Activated CD8-positive, alpha-beta memory T cell treated with anti-CD3 and anti-CD28 coated beads for 1 hour (primary cell): ENCODE measurements at regions not wholly inside any gene's neighbourhood (a gene's known extent, or its start where the extent isn't known, plus 50 kb on each side); places are given as distances from the start of the nearest gene placed in this dataset.
"Not testable (repeated sequence)": the region's sequence is repeated elsewhere in the genome, so short reads cannot be mapped to it uniquely, and the experiment has no call there.

Experiments used
- DNase-seq, 2 donors: peaks; one replicate each; pipeline ENCODE4 v3.0.0-alpha.2; 2020; ENCODE audit warnings: low read depth in 1 of 2; ENCODE audit errors: extremely low read depth in 1 of 2

- no peak for DNase-seq
Measured at GRCh38 chr6:11387707-11388430, 149.7 kb upstream of the TMEM170B start.

- no peak for DNase-seq
Measured at GRCh38 chr6:11386726-11387125, 150.8 kb upstream of the TMEM170B start.

GRCh38 chr6:11386323-11386722 lies 151.2 kb upstream of the TMEM170B start:
- DNase-seq = no peak

GRCh38 chr6:11384531-11385309 lies 152.3 kb upstream of the NEDD9 start:
- DNase-seq = no peak

- peak; percentile 32 to 39 for DNase-seq
Measured at GRCh38 chr6:11381801-11382513, 149.5 kb upstream of the NEDD9 start.

- DNase-seq = no peak
Measured at GRCh38 chr6:11380969-11381744, 148.7 kb upstream of the NEDD9 start.

- no peak for DNase-seq
Measured at GRCh38 chr6:11380549-11380948, 148.1 kb upstream of the NEDD9 start.

GRCh38 chr6:11379805-11380204 lies 147.3 kb upstream of the NEDD9 start:
- no peak for DNase-seq

- no peak for DNase-seq
Measured at GRCh38 chr6:11378639-11379038, 146.2 kb upstream of the NEDD9 start.

- DNase-seq = no peak
Measured at GRCh38 chr6:11374036-11375010, 141.9 kb upstream of the NEDD9 start.

GRCh38 chr6:11373208-11373607 lies 140.7 kb upstream of the NEDD9 start:
- DNase-seq = no peak

- not testable (repeated sequence) for DNase-seq
Measured at GRCh38 chr6:11372186-11372790, 139.8 kb upstream of the NEDD9 start.

- DNase-seq = no peak
Measured at GRCh38 chr6:11370191-11371018, 137.9 kb upstream of the NEDD9 start.

- no peak for DNase-seq
Measured at GRCh38 chr6:11368760-11369159, 136.3 kb upstream of the NEDD9 start.

- no peak for DNase-seq
Measured at GRCh38 chr6:11368264-11368663, 135.8 kb upstream of the NEDD9 start.

- no peak for DNase-seq
Measured at GRCh38 chr6:11367638-11368199, 135.3 kb upstream of the NEDD9 start.

- no peak for DNase-seq
Measured at GRCh38 chr6:11366934-11367637, 134.6 kb upstream of the NEDD9 start.
